Germinal center (tissue), 1 donor: ENCODE measurements at regions not wholly inside any gene's neighbourhood (a gene's known extent, or its start where the extent isn't known, plus 50 kb on each side); places are given as distances from the start of the nearest gene placed in this dataset.
"Not testable (repeated sequence)": the region's sequence is repeated elsewhere in the genome, so short reads cannot be mapped to it uniquely, and the experiment has no call there.

Experiments used
- DNase-seq: peaks from one replicate; pipeline ENCODE4 v3.0.0; 2012; ENCODE audit warnings: mixed read lengths, low spot score

- DNase-seq = not testable (repeated sequence)
Observed at GRCh38 chr6:133790756-133791155, 98.2 kb upstream of the TCF21 start.

- DNase-seq = not testable (repeated sequence)
Observed at GRCh38 chr6:133795051-133795450, 93.9 kb upstream of the TCF21 start.

- DNase-seq = no peak
Observed at GRCh38 chr6:133796235-133796634, 92.7 kb upstream of the TCF21 start.

- DNase-seq = no peak
Observed at GRCh38 chr6:133799043-133799442, 89.9 kb upstream of the TCF21 start.

- DNase-seq = no peak
Observed at GRCh38 chr6:133802861-133803260, 86.1 kb upstream of the TCF21 start.

GRCh38 chr6:133804265-133804664, 84.6 kb upstream of the TCF21 start:
- DNase-seq = no peak

- no peak for DNase-seq
Observed at GRCh38 chr6:133805876-133806275, 83.0 kb upstream of the TCF21 start.

GRCh38 chr6:133806382-133807140, 82.4 kb upstream of the TCF21 start:
- DNase-seq = no peak

- no peak for DNase-seq
Observed at GRCh38 chr6:133807501-133807900, 81.4 kb upstream of the TCF21 start.

- DNase-seq = no peak
Observed at GRCh38 chr6:133809406-133809805, 79.5 kb upstream of the TCF21 start.

- no peak for DNase-seq
Observed at GRCh38 chr6:133811557-133811956, 77.4 kb upstream of the TCF21 start.

- not testable (repeated sequence) for DNase-seq
Observed at GRCh38 chr6:133812446-133812845, 76.5 kb upstream of the TCF21 start.

- DNase-seq = no peak
Observed at GRCh38 chr6:133814238-133814637, 74.7 kb upstream of the TCF21 start.

GRCh38 chr6:133814797-133815196, 74.1 kb upstream of the TCF21 start:
- DNase-seq = no peak

- DNase-seq = no peak
Observed at GRCh38 chr6:133815313-133815712, 73.6 kb upstream of the TCF21 start.

GRCh38 chr6:133816171-133816570, 72.7 kb upstream of the TCF21 start:
- DNase-seq = no peak

GRCh38 chr6:133817460-133818047, 71.4 kb upstream of the TCF21 start:
- peak; percentile 33 for DNase-seq

GRCh38 chr6:133818320-133818719, 70.6 kb upstream of the TCF21 start:
- DNase-seq = no peak

- DNase-seq = no peak
Observed at GRCh38 chr6:133820208-133820607, 68.7 kb upstream of the TCF21 start.

- no peak for DNase-seq
Observed at GRCh38 chr6:133827766-133828165, 61.1 kb upstream of the TCF21 start.

GRCh38 chr6:133833949-133834359, 55.0 kb upstream of the TCF21 start:
- DNase-seq = no peak

GRCh38 chr6:133834472-133835170, 54.3 kb upstream of the TCF21 start:
- DNase-seq = no peak

GRCh38 chr6:133835901-133836300, 53.0 kb upstream of the TCF21 start:
- no peak for DNase-seq
